Cardiac fibroblast (primary cell): ENCODE measurements at regions not wholly inside any gene's neighbourhood (a gene's known extent, or its start where the extent isn't known, plus 50 kb on each side); places are given as distances from the start of the nearest gene placed in this dataset.

Experiments
- DNase-seq, 2 donors: peaks; one replicate each; pipeline versions ENCODE4 v3.0.0 to v3.0.0-alpha.2; 2010; ENCODE audit warnings: low read depth in 2 of 2
- H3K4me3 ChIP-seq, 2 donors: replicated peaks in 1 of 2; 1 replicate in 1 of 2; 2 replicates in 1 of 2; pipeline ENCODE4 v1.5.1; 2011; ENCODE audit warnings: low read depth in 2 of 2, low read length in 2 of 2, mild to moderate bottlenecking in 2 of 2, moderate library complexity in 1 of 2
- TF ChIP-seq, protein P1 (sequence below): IDR thresholded peaks from one replicate; pipeline ENCODE4 v1.5.1; 2011; ENCODE audit warnings: low read depth, mild to moderate bottlenecking, low read length, inconsistent platforms

DNA sequence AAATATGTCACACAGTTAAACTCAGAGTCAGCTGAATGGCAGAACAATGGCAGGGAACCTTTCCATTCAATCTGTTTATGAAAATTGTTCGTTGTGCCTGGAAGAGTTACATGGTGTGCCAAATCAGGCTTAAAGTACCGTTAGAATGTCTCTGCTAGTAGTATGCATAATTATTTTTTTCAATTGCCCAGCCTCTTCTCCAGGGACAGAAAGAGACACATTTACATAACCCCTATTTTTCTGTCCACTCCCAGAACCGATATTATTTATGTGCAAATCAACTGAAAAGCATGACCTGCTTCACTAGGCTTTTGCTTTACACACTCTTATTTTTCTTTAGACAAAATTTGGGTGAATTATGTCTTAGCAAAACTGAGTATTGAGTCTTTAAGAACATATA lies 459.1 kb downstream of the EFNA5 start:
- no peak for DNase-seq
- H3K4me3 ChIP-seq: no peak overlapping the region
- TF ChIP-seq, protein P1, sequence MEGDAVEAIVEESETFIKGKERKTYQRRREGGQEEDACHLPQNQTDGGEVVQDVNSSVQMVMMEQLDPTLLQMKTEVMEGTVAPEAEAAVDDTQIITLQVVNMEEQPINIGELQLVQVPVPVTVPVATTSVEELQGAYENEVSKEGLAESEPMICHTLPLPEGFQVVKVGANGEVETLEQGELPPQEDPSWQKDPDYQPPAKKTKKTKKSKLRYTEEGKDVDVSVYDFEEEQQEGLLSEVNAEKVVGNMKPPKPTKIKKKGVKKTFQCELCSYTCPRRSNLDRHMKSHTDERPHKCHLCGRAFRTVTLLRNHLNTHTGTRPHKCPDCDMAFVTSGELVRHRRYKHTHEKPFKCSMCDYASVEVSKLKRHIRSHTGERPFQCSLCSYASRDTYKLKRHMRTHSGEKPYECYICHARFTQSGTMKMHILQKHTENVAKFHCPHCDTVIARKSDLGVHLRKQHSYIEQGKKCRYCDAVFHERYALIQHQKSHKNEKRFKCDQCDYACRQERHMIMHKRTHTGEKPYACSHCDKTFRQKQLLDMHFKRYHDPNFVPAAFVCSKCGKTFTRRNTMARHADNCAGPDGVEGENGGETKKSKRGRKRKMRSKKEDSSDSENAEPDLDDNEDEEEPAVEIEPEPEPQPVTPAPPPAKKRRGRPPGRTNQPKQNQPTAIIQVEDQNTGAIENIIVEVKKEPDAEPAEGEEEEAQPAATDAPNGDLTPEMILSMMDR: no peak

DNA sequence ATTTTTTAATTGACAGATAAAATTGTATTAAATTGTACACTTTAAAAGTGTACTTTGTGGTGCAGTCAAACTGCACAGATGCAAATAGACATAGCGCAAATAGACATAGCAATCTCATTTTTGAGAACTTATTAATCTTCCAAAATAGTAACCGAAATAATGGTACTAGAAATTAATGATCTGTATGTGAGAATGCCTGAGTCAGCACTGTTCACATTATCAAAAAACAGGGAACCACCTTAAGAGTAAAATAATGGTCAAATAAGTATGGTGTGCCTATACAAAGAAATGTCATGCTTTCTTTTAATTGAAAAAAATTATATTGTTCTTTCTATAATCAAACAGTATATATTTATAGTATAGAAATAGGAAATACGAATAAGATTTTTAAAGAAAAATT lies 461.9 kb downstream of the EFNA5 start:
- no peak for DNase-seq
- TF ChIP-seq, protein P1: no peak
- no peak overlapping the region for H3K4me3 ChIP-seq

DNA sequence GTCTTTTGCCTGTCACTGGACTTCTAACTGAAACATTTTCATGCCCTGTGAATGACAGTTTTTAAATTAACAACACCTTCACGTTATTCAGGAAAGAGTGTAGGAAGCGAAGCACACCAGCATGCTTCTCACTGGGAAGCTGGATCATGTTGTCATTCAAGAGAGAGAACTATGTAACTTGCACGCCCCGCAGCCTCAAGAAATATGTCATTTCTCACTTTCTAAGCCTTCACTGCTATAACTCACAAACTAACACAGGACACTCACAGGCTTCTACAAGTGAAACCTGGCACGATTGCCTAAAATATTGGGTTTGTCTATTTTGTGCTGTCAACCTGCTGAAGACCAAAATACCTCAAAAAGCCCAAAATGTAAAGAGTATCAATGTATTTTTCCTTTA lies 466.3 kb downstream of the EFNA5 start:
- no peak for DNase-seq
- H3K4me3 ChIP-seq: no peak overlapping the region
- TF ChIP-seq, protein P1: no peak

DNA sequence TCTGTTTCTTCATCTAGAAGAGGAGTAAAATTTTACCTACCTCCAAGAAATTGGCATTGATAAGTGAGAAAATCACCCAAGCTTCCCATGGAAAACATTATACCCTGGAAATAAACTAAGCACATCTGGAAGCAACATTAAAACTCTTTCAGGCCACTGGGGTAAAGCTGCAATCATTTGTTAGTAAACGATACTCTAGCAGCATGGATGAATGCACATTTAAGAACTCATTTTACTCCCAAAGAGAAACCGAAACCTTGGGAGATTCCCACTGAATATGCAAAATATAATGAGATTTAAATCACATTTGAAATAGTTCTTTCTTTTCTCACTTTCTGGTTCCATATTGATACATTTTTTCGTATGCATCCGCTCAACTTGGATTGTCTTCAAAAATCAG lies 467.5 kb downstream of the EFNA5 start:
- H3K4me3 ChIP-seq: no peak overlapping the region
- DNase-seq: no peak
- TF ChIP-seq, protein P1: no peak

DNA sequence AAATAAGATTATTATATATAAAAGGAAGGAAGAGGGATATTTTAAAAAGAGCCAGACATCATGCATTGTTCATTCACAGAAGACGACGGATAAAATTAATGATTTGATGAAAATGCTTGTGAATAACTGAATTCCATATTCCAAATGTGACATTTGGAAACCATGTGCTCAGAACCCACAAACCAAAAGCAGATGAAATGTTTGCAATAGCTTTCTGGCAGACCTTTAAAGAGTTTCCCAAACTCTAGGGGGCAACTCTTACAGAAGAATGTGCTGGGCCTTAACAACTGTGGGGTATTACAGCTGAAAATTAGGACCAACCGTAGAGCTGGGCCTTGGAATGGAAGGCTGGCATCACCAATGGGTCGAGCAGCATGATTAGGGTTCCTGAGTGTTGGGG lies 471.0 kb downstream of the EFNA5 start:
- TF ChIP-seq, protein P1: no peak
- H3K4me3 ChIP-seq: no peak overlapping the region
- DNase-seq: no peak

DNA sequence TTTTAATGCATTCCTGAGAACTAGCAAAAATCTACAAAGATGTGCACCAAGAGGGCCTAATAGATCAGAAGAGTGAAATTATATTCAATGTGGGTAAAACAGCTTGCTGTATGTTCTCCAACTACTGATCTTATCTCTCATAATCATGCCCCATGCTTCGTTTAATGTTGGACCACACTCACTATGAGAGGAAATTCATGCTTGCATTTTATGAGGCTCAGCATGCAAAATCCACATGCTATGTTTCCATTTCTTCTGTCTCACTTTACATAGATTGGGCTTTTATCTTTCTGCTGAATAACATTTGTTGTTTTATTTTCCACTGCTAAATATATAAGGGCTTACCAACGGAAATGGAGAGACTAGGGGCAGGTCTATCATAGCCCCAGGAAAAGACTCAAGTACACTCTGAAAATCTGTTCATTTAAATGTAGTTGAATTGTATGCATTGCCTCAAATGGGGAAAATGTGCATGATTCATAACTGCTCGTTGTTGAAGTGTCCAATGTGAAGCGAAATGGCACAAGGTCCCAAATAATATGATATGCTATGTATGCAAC lies 474.2 kb downstream of the EFNA5 start:
- TF ChIP-seq, protein P1: no peak
- no peak for DNase-seq
- H3K4me3 ChIP-seq: no peak overlapping the region

DNA sequence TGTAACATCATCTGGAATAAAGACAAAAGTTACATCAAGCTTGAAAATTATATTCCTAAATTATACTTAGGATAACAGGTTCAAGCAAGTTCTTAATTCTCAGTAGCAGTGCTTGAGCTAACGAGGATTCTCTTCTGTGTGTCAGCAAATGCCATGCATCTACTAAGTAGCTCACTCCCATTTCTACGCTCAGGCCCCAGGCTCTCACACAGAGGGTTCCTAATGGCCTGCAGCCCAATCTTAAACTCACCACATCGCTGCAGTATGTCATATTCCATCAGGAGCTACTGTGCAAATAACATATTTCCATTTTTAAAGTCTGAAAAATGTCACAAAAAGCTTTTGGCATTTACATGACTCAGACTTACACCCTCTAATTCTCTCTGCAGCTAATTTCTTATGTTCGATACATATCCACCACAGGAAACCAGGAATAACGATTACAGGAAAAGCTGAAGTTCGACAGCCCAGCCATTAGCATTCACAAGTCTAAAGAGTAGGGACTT lies 474.8 kb downstream of the EFNA5 start:
- no peak for DNase-seq

More for the DNA sequence above, 474.8 kb downstream of the EFNA5 start:
- TF ChIP-seq, protein P1: no peak
- H3K4me3 ChIP-seq: no peak overlapping the region
